Femur (tissue), 1 donor: ENCODE measurements at regions not wholly inside any gene's neighbourhood (a gene's known extent, or its start where the extent isn't known, plus 50 kb on each side); places are given as distances from the start of the nearest gene placed in this dataset.
A peak's percentile ranks its signal among the peaks of the same experiment; 100 is the strongest.
"Not testable (repeated sequence)": the region's sequence is repeated elsewhere in the genome, so short reads cannot be mapped to it uniquely, and the experiment has no call there.

Source experiments
- DNase-seq: peaks from one replicate; pipeline ENCODE4 v3.0.0-alpha.2; 2017

DNA sequence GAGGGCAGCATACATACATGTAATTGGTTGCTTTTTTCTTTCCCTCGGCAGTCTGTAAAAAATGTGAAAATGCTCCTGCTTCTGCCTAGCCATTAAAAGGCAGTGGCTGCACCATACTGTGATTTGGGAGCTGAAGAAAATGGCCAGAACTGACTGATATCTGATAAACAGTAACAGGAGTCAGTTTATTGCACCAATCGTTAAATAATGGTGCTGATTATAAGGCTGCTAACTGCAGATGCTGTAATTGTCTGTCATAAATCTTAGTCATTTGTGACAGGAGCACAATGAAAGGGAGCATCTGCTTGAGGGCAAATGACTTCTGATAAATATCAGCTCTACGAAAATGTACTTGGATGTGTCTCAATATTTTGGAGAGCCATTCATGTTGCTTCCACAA, 263.1 kb upstream of the DNAJC19 start:
- no peak for DNase-seq

GRCh38 chr3:181250714-181251113, 261.2 kb upstream of the DNAJC19 start:
- no peak for DNase-seq

DNA sequence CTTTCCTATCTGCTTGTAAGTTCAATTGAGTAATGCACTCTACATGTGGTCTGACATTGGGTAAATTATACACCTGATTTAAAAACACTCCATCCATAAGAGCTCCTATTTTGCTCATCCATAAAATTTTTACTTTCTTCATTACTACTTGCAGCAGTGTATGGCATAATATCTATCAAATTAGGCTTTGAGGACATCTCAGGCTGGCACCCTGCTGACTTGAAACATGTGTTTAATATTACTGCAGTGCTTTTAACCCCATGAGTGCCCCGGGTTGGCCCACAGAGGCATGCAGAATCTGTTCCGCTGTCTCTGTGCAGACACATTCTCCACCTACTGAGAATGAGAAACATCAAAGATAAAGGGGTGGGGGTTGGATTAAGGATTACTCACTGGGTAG, 249.9 kb upstream of the DNAJC19 start:
- no peak for DNase-seq

DNA sequence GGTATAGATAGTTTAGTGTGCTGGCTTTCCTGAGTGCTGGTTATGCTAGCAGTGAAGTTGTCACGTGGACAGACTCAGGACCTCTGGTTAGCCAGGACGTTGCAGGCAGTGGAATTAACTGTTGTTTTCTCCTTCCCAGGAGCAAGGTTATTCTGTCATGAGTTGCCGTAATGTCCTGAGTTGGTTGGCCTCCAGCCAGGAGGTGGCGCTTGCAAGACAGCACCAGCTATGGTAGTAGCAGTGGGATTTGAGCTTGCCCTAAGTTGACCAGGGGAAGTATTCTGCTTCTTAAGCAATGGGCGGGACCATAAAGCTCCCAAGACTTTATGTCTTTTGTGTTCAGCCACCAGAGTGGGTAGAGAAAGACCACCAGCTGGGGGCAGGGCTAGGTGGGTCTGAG, 240.7 kb upstream of the DNAJC19 start:
- DNase-seq = no peak

GRCh38 chr3:181213347-181213746, 223.8 kb upstream of the DNAJC19 start:
- DNase-seq = no peak

DNA sequence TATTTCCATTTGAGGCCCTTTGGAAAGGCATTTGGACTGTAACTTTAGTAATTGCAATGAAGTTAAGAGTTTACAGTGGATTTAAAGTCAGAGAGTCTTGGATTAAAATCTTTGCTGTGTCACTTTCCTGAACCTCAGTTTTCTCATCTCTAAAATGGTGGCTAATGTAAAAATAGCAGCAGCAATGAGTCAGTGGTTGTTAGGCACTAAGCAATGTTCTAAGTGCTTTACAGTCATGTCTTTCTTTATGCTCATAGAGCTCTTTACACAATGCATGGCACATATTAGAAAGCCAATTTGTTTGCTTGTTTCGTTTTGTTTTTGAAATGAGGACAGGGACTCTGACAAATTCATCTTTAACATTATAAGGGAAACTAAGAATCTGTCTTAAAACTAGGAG, 222.7 kb upstream of the DNAJC19 start:
- DNase-seq = no peak

- DNase-seq = no peak
Observed at GRCh38 chr3:181210275-181210674, 220.7 kb upstream of the DNAJC19 start.

DNA sequence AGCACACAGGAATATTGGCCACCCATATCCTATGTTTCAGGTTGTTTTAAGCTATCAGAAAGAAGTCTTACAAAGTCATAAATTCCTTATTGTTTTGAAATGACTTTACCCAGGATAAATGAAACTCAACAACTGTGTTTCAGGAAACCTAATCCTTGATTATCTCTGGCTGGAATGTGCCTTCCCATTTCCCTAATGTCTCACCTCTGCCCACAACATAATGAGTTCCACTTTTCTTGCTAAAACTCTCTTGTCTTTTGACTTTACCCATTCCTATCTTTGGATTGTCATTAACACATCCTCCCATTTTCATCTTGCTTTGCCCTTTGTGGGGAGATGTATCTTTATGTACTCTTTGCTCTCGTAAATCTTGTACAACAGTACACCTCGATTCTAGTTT, 200.0 kb upstream of the DNAJC19 start:
- DNase-seq = no peak

GRCh38 chr3:181183764-181184163, 194.2 kb upstream of the DNAJC19 start:
- no peak for DNase-seq

GRCh38 chr3:181183057-181183456, 193.5 kb upstream of the DNAJC19 start:
- not testable (repeated sequence) for DNase-seq

GRCh38 chr3:181178991-181179390, 189.5 kb upstream of the DNAJC19 start:
- DNase-seq = no peak

- DNase-seq = peak; percentile 65
Observed at GRCh38 chr3:181176601-181177000, 187.1 kb upstream of the DNAJC19 start.

GRCh38 chr3:181174676-181175233, 185.2 kb upstream of the DNAJC19 start:
- no peak for DNase-seq

DNA sequence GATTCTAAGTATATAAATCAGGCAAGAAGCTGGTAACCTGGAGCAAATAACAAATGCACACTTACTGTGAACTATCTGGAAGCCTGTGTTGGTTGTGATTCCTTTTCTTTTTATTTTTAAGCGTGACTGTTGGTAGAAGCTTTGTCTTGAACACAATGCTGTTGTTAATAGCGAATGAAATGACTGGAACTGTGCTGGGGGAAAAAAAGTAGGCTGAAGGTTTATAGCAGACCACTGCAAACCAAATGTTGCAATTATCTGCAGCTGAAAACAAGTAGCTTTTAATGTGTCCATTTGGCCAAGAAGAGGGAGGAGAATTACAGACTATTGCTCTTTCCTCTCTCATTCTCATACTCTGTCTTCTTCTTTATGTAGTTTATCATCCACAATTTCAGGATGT, 184.5 kb upstream of the DNAJC19 start:
- no peak for DNase-seq

- no peak for DNase-seq
Observed at GRCh38 chr3:181173227-181173626, 183.7 kb upstream of the DNAJC19 start.

GRCh38 chr3:181134873-181135272, 145.3 kb upstream of the DNAJC19 start:
- DNase-seq = no peak

- no peak for DNase-seq
Observed at GRCh38 chr3:181133832-181134231, 144.3 kb upstream of the DNAJC19 start.

- DNase-seq = no peak
Observed at GRCh38 chr3:181105646-181106045, 116.1 kb upstream of the DNAJC19 start.

DNA sequence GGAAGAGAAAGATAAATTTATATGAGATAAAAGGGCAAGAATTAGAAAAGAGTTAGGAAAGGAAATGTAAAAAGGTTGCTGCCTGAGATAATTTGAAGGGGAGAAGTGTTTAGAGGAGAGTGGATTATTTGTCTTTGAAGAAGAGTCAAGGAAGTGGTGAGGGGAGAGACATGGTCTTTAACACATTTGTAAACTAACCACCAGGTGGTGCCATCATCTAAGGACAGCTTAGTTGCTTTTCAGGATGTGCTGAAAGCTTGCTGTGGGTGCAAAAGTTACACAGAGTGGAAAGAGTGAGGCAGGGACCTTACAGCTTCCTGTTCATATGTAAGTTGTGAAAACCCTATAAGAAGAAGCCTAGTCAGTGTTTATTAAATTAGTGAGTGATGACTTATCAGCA, 114.1 kb upstream of the DNAJC19 start:
- DNase-seq = no peak

- DNase-seq = no peak
Observed at GRCh38 chr3:181086011-181086410, 96.5 kb upstream of the DNAJC19 start.

GRCh38 chr3:181081930-181082329, 92.4 kb upstream of the DNAJC19 start:
- no peak for DNase-seq

DNA sequence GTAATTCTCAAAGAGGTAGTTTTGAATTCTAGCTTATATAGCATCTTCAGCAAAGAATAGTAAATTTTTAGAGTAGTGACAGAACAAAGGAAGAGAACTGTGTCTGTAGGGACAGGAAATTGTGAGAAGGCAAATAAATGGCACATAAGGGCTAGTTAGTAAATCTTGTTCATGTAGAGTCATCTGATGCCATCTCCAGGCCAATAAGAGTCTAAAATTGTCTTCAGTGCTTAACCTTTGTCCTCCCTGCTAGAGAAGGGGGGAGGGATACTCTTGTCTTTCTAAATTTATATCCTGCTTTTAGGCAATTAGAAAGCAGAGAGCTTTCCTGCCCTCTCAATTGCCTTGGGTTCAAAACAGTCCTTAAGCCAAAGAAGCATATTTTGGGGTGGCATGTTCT, 87.0 kb upstream of the DNAJC19 start:
- DNase-seq = no peak

GRCh38 chr3:181075098-181075497, 85.6 kb upstream of the DNAJC19 start:
- no peak for DNase-seq

GRCh38 chr3:181066143-181067087, 76.9 kb upstream of the DNAJC19 start:
- no peak for DNase-seq
